RWPE1 (cell line): ENCODE measurements at regions not wholly inside any gene's neighbourhood (a gene's known extent, or its start where the extent isn't known, plus 50 kb on each side); places are given as distances from the start of the nearest gene placed in this dataset.
"Not testable (repeated sequence)": the region's sequence is repeated elsewhere in the genome, so short reads cannot be mapped to it uniquely, and the experiment has no call there.

Experiments
- CTCF ChIA-PET: fragments of 350-600 bp; sonication (Branson Sonifier 250); formaldehyde crosslinking; extraction: SDS; loops from one replicate; lab custom pipeline; 2021; lab: Yijun Ruan, JAX
- POLR2A ChIA-PET: fragments of 400-600 bp; formaldehyde crosslinking; extraction: SDS; loops from one replicate; lab custom pipeline; 2020; ENCODE audit warnings: antibody characterized with exemption; ENCODE audit not compliant: low non-redundant PET; lab: Yijun Ruan, JAX
- DNase-seq: peaks from one replicate; pipeline ENCODE4 v3.0.0; 2012; ENCODE audit warnings: low spot score
- H3K27ac ChIP-seq: fragments of 450-650 bp; 2 replicates; pipeline ENCODE4 v1.5.1; 2017
- TF ChIP-seq, protein P1 (sequence below): fragments of 450-650 bp; conservative IDR thresholded peaks from 2 replicates; pipeline ENCODE4 v1.5.1; 2017; ENCODE audit warnings: low read depth, mild to moderate bottlenecking

DNA sequence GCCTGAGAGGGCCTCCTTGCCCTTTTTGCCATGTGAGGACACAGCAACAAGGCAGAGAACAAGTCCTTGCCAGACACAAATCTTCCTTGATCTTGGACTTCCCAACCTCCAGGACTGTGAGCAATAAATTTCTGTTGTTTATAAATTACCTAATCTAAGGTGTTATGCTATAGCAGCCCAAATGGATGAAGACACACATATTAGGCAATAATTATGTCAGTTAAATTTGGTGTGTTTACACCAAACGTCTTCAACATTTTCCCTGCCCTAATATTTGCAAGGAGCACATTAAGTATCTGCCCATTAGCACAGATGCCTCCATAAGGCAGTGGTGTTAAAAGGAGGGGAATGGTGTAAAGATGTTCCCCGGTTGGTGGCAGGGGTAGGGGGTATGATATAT lies 94.8 kb downstream of the ETS2 start:
- TF ChIP-seq, protein P1, sequence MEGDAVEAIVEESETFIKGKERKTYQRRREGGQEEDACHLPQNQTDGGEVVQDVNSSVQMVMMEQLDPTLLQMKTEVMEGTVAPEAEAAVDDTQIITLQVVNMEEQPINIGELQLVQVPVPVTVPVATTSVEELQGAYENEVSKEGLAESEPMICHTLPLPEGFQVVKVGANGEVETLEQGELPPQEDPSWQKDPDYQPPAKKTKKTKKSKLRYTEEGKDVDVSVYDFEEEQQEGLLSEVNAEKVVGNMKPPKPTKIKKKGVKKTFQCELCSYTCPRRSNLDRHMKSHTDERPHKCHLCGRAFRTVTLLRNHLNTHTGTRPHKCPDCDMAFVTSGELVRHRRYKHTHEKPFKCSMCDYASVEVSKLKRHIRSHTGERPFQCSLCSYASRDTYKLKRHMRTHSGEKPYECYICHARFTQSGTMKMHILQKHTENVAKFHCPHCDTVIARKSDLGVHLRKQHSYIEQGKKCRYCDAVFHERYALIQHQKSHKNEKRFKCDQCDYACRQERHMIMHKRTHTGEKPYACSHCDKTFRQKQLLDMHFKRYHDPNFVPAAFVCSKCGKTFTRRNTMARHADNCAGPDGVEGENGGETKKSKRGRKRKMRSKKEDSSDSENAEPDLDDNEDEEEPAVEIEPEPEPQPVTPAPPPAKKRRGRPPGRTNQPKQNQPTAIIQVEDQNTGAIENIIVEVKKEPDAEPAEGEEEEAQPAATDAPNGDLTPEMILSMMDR: no peak
- ChIA-PET POLR2A (no interaction called here), CTCF (no interaction called here)
- no peak overlapping the region for H3K27ac ChIP-seq
- no peak for DNase-seq

DNA sequence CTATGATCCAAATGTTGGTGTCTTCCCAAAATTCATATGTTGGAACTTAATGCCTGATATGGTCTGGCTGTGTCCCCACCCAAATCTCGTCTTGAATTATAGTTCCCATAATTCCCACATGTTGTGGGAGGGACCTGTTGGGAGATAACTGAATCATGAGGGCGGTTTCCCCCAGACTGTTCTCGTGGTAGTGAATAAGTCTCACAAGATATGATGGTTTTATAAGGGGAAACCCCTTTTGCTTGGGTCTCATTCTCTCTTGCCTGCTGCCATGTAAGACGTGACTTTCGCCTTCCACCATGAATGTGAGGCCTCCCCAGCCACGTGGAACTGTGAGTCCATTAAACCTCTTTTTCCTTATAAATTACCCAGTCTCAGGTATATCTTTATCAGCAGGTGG lies 94.3 kb downstream of the ETS2 start:
- DNase-seq, CTCF ChIA-PET, H3K27ac ChIP-seq, POLR2A ChIA-PET: not testable (repeated sequence)

DNA sequence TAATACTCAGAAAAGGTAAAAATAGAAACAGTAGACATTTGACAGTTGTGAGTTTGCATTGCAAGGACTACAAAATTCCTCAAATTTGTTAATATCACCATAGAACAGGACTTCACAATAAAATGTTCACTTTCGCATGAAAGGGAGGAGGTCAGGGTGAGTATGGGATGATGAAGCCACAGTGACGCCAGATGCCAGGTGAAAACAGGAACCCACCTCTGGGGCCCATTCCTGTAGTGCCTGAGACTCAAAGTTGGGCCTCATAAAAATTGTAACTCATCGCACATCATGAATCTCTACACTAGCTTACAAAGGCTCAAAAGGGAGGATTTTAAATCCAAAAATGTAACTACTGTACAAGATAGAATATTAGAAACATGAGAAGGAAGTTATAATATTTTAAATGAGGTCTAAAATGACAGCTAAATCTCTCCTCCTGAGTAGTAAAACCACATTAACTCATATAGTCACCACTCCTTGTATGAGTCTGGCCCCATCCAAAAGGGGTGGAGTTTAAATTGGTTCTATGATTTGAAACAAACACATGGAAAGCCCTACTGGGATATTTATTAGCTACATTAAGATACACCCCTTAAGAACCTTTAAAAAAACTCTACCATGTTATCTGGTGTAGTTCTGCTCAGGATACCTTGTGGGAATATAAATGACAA lies 93.7 kb downstream of the ETS2 start:
- CTCF ChIA-PET: no interaction called here
- H3K27ac ChIP-seq: no peak overlapping the region
- POLR2A ChIA-PET: no interaction called here
- TF ChIP-seq, protein P1: no peak
- no peak for DNase-seq

DNA sequence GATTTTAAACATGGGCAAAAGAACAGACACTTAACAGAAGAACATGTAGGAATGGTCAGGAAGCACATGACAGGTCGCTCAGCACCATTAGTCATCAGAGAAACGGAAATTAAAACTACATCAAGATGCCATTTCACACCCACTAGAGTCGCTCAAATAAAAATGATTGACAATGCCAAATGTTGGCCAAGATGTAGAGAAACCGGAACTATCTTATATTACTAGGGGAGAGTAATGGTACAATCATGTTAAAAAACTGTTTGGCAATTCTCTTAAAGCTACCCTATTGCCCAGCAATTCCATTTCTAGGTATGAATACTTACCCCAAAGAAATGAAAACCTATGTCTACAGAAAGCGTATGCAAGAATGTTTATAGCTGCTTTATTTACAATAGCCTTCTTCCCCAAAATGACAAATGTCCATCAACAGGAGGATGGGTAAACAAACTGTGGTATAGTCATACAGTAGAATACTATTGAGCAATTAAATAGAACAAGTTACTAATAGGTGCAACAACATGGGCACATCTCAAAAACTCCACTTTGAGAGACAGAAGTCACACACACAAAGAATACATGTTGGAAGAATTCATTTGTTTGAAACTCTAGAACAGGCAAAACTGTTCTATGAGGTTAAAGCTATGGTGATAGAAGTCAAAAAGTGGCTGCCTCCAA lies 92.8 kb downstream of the ETS2 start:
- POLR2A ChIA-PET: no interaction called here
- TF ChIP-seq, protein P1: no peak
- CTCF ChIA-PET: interaction anchor here (0.5 to 0.6 kb wide), 3 partner anchors 16 to 196 kb away, joined by 3 to 6 read pairs (median 4); no protein-coding TSS in a partner anchor
- no peak overlapping the region for H3K27ac ChIP-seq
- peak; percentile 34 for DNase-seq

DNA sequence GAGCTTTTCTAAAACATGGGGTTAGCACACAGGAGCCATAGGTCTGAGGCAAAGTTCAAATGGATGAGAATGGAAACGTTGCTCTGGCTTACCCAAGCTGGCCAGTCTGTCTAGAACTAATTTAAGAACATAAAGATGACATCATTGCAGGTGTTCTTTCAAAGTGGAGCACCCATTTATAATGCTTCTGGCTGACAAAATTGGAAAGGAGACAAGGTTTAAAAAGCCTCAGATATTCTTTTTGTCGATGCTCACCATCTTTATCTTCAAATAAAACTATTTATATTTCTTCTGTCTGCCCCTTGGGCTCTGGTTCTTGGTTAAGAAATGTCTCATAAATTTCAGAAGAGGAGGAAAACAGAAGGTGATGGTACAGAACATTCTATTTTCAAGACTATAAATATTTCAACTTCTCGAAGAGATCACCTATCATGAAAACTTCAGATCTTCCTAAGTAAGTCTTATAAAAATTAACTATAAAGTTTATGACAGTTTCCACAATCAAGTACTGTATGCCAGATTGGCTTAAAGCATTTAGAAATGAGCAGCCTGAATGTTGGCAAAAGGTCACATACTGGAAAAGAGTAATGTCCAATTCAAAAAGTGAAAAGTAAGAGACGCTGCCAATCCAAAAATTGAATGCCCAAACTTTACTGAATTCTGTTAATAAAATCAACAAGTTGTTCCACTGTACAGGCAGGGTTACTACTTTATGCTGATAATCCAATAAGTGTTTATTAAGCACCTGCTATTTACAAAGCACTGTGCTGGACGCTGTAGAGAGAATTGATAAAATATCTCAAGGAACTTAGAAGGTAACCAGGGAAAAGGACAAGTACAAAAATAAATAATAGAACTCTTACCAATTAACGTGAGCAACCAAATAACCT lies 92.0 kb downstream of the ETS2 start:
- ChIA-PET CTCF (interaction anchor here (0.6 kb wide), 1 partner anchor 15 kb away, joined by 4 read pairs; no protein-coding TSS in a partner anchor), POLR2A (no interaction called here)
- TF ChIP-seq, protein P1: no peak
- H3K27ac ChIP-seq: no peak overlapping the region
- DNase-seq: no peak

DNA sequence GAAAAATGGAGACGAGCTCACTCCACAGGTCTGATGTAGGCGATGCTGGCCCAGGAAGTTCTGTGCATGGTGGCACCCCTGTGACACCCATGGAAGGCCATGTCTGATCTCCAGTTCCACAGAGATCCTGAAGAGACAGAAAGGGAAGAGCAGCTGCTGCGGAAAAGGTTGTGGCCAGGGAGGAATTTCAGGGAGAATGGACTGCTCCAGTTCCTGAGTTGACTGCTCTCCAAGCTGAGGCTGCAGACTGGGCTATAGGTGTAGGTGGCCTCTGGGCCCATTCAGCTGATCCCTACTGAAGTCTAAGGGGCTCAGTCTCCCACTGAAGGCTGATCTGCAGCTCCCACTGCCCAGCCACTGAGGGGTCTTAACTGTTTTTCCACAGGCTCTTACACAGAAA lies 89.2 kb downstream of the ETS2 start:
- DNase-seq: no peak
- POLR2A ChIA-PET: no interaction called here
- CTCF ChIA-PET: no interaction called here
- H3K27ac ChIP-seq: no peak overlapping the region
- TF ChIP-seq, protein P1: no peak
